Gastrocnemius medialis (tissue), 4 donors: ENCODE measurements at regions not wholly inside any gene's neighbourhood (a gene's known extent, or its start where the extent isn't known, plus 50 kb on each side); places are given as distances from the start of the nearest gene placed in this dataset.

Experiments
- ATAC-seq, 2 donors: fragments of 150-250 bp; one replicate each; pipeline ENCODE4 v1.9.1; 2016
- DNase-seq, 2 donors: peaks; one replicate each; pipeline ENCODE4 v3.0.0-alpha.2; 2019
- H3K27ac ChIP-seq, 4 donors: fragments of 200-600 bp; sonication (generic); 1 replicate in 1 of 4; 2 replicates in 3 of 4; pipeline ENCODE4 v1.5.1; 2016 to 2018; ENCODE audit warnings: mild to moderate bottlenecking in 2 of 4, moderate library complexity in 1 of 4
- H3K27me3 ChIP-seq, 3 donors: fragments of 200-600 bp; sonication (generic) in 2 of 3; 1 replicate in 1 of 3; 2 replicates in 2 of 3; pipeline versions ENCODE4 v1.5.1 to v1.6.0; 2016 to 2019; ENCODE audit warnings: mild to moderate bottlenecking in 1 of 3, moderate library complexity in 1 of 3
- H3K36me3 ChIP-seq, 2 donors: fragments of 200-600 bp; sonication (generic) in 1 of 2; one replicate each; pipeline ENCODE4 v1.5.1; 2017 to 2018
- H3K4me1 ChIP-seq, 2 donors: fragments of 200-600 bp; sonication (generic) in 1 of 2; one replicate each; pipeline ENCODE4 v1.5.1; 2016 to 2017; ENCODE audit warnings: mild to moderate bottlenecking in 2 of 2
- H3K4me3 ChIP-seq, 4 donors: fragments of 200-600 bp; sonication (generic) in 3 of 4; 1 replicate in 1 of 4; 2 replicates in 3 of 4; pipeline ENCODE4 v1.5.1; 2016 to 2019; ENCODE audit warnings: mild to moderate bottlenecking in 2 of 4
- H3K9me3 ChIP-seq, 3 donors: fragments of 200-600 bp; sonication (generic) in 2 of 3; 1 replicate in 1 of 3; 2 replicates in 2 of 3; pipeline ENCODE4 v1.5.1; 2016 to 2019
- CTCF ChIP-seq, 5 experiments: fragments of 450-650 bp in 3 of 5; fragments of 200-600 bp in 2 of 5; sonication (generic) in 2 of 5; IDR thresholded peaks in 4 of 5; conservative IDR thresholded peaks in 1 of 5; 1 replicate in 4 of 5; 2 replicates in 1 of 5; pipeline ENCODE4 v1.5.1; 2016 to 2019; ENCODE audit warnings: antibody characterized with exemption in 5 of 5, mild to moderate bottlenecking in 3 of 5, moderate library complexity in 3 of 5
- POLR2A ChIP-seq, 2 donors: fragments of 450-650 bp; IDR thresholded peaks; one replicate each; pipeline ENCODE4 v1.6.1; 2017; ENCODE audit warnings: antibody characterized with exemption in 2 of 2, mild to moderate bottlenecking in 2 of 2, moderate library complexity in 2 of 2
- in situ Hi-C, 4 donors: fragments of 200-750 bp; cut with MboI; loops; one replicate each; pipeline versions ENCODE4 v1.15.0 to v1.8.0; 2017; ENCODE audit warnings: low sequenced_read_pairs in 4 of 4
- intact Hi-C: fragments of 100-400 bp; cut with DNase I; formaldehyde crosslinking; loops from one replicate; pipeline ENCODE4 v1.15.1; 2023; ENCODE audit warnings: low total_unique reads

GRCh38 chr15:66838202-66838601 is 136.2 kb downstream of the SMAD6 start:
- no peak overlapping the region for H3K4me3 ChIP-seq
- H3K27ac ChIP-seq, result no peak overlapping the region
- ATAC-seq (no peak), DNase-seq (no peak)
- TF ChIP-seq POLR2A (IDR thresholded peaks at IDR 0.05) (no peak), CTCF (IDR thresholded peaks at IDR 0.05 in 4 of 5, conservative IDR thresholded peaks at IDR 0.05 in 1 of 5) (no peak)
- no peaks in the 10 kb centered on the region for H3K4me1 ChIP-seq
- intact Hi-C loops (no loop called here), in situ Hi-C loops (no loop called here)
- no peaks in the 10 kb centered on the region for H3K9me3 ChIP-seq
- no peaks in the 10 kb centered on the region for H3K36me3 ChIP-seq
- no peaks in the 10 kb centered on the region for H3K27me3 ChIP-seq

- in situ Hi-C loops, result no loop called here
- Histone ChIP-seq H3K4me1 (no peaks in the 10 kb centered on the region), H3K9me3 (no peaks in the 10 kb centered on the region), H3K27me3 (no peaks in the 10 kb centered on the region), H3K4me3 (no peak overlapping the region), H3K36me3 (no peaks in the 10 kb centered on the region), H3K27ac (no peak overlapping the region)
- intact Hi-C loops, result no loop called here
- no peak for DNase-seq
- no peak for ATAC-seq
- TF ChIP-seq POLR2A (IDR thresholded peaks at IDR 0.05), result no peak
- TF ChIP-seq CTCF (IDR thresholded peaks at IDR 0.05 in 4 of 5, conservative IDR thresholded peaks at IDR 0.05 in 1 of 5), result peak in 1 of 5 experiments; percentile 23
Measured at GRCh38 chr15:66838671-66839239, 136.7 kb downstream of the SMAD6 start.

- Histone ChIP-seq H3K36me3 (no peaks in the 10 kb centered on the region), H3K9me3 (no peaks in the 10 kb centered on the region), H3K4me3 (no peak overlapping the region), H3K4me1 (no peaks in the 10 kb centered on the region), H3K27ac (no peak overlapping the region), H3K27me3 (no peaks in the 10 kb centered on the region)
- in situ Hi-C loops, result no loop called here
- TF ChIP-seq CTCF (IDR thresholded peaks at IDR 0.05 in 4 of 5, conservative IDR thresholded peaks at IDR 0.05 in 1 of 5), result no peak
- TF ChIP-seq POLR2A (IDR thresholded peaks at IDR 0.05), result no peak
- DNase-seq (no peak), ATAC-seq (no peak)
- intact Hi-C loops, result no loop called here
Measured at GRCh38 chr15:66839506-66840112, 137.6 kb downstream of the SMAD6 start.

- H3K9me3 ChIP-seq, result no peaks in the 10 kb centered on the region
- H3K36me3 ChIP-seq, result no peaks in the 10 kb centered on the region
- no peaks in the 10 kb centered on the region for H3K27me3 ChIP-seq
- DNase-seq (no peak), ATAC-seq (no peak)
- no peaks in the 10 kb centered on the region for H3K4me1 ChIP-seq
- H3K4me3 ChIP-seq, result no peak overlapping the region
- in situ Hi-C loops (no loop called here), intact Hi-C loops (no loop called here)
- H3K27ac ChIP-seq, result peak overlapping the region in 1 of 4 donors; percentile 76
- no peak for TF ChIP-seq CTCF (IDR thresholded peaks at IDR 0.05 in 4 of 5, conservative IDR thresholded peaks at IDR 0.05 in 1 of 5)
Measured at GRCh38 chr15:66840615-66841390, 138.8 kb downstream of the SMAD6 start.
